ENCODE measurements at regions not wholly inside any gene's neighbourhood (a gene's known extent, or its start where the extent isn't known, plus 50 kb on each side); places are given as distances from the start of the nearest gene placed in this dataset.

DNA sequence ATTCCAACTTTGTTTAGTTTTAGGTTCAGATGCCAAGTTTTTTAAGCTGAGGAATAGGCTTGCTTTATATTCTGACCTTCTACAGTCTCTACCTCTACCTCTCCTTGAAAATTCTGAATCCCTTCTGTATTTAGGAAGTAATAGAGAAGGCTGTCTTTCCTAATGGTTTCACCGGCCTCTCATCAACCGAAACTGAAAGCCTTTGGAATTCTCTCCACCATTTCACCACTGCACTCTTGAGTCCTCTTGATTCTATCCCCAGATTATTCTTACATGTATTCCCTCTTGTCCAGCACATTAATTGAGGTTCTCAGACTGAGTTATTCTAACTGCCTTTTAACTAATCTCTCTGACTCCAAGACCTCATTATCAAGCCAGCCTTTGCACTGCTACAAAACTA, 67.7 kb upstream of the PICALM start:
- ATAC-seq = no peak
- in situ Hi-C loops (cut with MboI; ENCODE audit: low sequenced_read_pairs in 4 of 4) = no loop called here

DNA sequence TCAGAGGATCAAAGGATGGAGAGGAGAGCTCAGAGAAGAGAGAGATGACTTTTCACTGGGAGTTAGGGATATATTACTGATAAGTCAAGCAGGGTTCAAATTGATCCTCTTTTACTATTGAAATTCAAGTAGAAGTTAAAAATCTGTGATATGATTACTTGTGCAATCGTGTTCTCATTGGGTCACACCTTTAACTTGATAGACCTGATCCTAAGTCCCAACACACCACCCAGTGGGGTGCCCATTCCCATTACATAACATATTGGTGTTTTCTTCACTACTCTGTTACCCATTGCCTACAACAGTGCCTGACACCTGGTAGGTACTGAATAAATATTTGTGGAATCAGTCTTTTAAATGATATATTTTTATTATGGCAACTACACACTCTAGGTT, 66.4 kb upstream of the PICALM start:
- no peaks in the 10 kb centered on the region for H3K9me3 ChIP-seq
- no peak overlapping the region for H3K4me3 ChIP-seq
- no peaks in the 10 kb centered on the region for H3K36me3 ChIP-seq
- no peak overlapping the region for H3K27ac ChIP-seq
- H3K4me1 ChIP-seq = no peaks in the 10 kb centered on the region
- in situ Hi-C loops (cut with MboI; ENCODE audit: low sequenced_read_pairs in 4 of 4) (no loop called here), intact Hi-C loops (cut with DNase I; ENCODE audit: low total_unique reads) (no loop called here)
- DNase-seq (no peak), ATAC-seq (no peak)
- H3K27me3 ChIP-seq = no peaks in the 10 kb centered on the region
- TF ChIP-seq, protein P1, sequence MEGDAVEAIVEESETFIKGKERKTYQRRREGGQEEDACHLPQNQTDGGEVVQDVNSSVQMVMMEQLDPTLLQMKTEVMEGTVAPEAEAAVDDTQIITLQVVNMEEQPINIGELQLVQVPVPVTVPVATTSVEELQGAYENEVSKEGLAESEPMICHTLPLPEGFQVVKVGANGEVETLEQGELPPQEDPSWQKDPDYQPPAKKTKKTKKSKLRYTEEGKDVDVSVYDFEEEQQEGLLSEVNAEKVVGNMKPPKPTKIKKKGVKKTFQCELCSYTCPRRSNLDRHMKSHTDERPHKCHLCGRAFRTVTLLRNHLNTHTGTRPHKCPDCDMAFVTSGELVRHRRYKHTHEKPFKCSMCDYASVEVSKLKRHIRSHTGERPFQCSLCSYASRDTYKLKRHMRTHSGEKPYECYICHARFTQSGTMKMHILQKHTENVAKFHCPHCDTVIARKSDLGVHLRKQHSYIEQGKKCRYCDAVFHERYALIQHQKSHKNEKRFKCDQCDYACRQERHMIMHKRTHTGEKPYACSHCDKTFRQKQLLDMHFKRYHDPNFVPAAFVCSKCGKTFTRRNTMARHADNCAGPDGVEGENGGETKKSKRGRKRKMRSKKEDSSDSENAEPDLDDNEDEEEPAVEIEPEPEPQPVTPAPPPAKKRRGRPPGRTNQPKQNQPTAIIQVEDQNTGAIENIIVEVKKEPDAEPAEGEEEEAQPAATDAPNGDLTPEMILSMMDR (IDR thresholded peaks at IDR 0.05 in 4 of 5, conservative IDR thresholded peaks at IDR 0.05 in 1 of 5) = no peak
- TF ChIP-seq POLR2A (IDR thresholded peaks at IDR 0.05) = no peak

More for the DNA sequence above, 67.7 kb upstream of the PICALM start:
- H3K27me3 ChIP-seq = no peaks in the 10 kb centered on the region
- H3K9me3 ChIP-seq = no peaks in the 10 kb centered on the region
- DNase-seq = no peak
- TF ChIP-seq, protein P1 (IDR thresholded peaks at IDR 0.05 in 4 of 5, conservative IDR thresholded peaks at IDR 0.05 in 1 of 5) = no peak
- no peak for TF ChIP-seq POLR2A (IDR thresholded peaks at IDR 0.05)
- H3K36me3 ChIP-seq = no peaks in the 10 kb centered on the region
- intact Hi-C loops (cut with DNase I; ENCODE audit: low total_unique reads) = no loop called here
- no peaks in the 10 kb centered on the region for H3K4me1 ChIP-seq
- peak overlapping the region in 1 of 4 donors; percentile 16 for H3K27ac ChIP-seq
- no peak overlapping the region for H3K4me3 ChIP-seq

DNA sequence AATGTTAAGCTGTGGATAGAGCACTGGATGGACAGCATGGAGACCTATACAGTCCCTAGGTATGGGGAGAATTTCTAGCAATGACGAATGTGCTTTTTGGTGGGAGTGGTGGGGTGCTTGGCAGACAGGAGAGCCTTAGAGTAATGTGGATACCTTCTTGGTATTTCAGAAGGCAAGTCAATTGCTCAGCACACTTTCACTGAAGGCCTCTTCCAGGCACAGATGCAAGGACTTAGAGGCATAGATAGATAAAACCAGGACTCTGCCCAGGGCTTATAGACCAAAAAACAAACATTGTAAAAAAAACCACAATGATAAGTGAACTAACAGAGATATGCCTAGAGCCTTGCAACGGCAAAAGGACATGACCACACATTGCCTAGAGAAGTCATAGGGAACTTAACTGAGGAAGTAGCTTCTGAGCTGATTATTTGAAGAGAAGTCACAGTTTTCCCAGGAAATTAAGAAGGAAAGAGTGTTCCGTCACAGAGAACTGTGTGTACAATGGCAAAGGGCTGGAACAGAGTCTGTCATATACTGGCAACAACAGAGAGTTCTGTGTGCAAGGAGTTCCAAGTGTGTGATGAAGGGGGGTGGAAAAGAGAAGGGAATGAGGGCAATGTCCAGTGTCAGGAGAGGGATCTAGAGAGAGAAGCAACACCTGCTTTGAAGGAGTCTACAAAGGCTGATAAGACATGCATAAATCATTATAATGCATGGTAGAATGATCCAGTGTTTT, 65.9 kb upstream of the PICALM start:
- DNase-seq = no peak
- H3K9me3 ChIP-seq = no peaks in the 10 kb centered on the region
- H3K4me3 ChIP-seq = no peak overlapping the region
- intact Hi-C loops (cut with DNase I; ENCODE audit: low total_unique reads) = no loop called here
- in situ Hi-C loops (cut with MboI; ENCODE audit: low sequenced_read_pairs in 4 of 4) = no loop called here
- no peaks in the 10 kb centered on the region for H3K27me3 ChIP-seq
- no peak for ATAC-seq
- H3K36me3 ChIP-seq = no peaks in the 10 kb centered on the region
- TF ChIP-seq POLR2A (IDR thresholded peaks at IDR 0.05) = no peak
- TF ChIP-seq, protein P1 (IDR thresholded peaks at IDR 0.05 in 4 of 5, conservative IDR thresholded peaks at IDR 0.05 in 1 of 5) = no peak
- H3K27ac ChIP-seq = no peak overlapping the region
- no peaks in the 10 kb centered on the region for H3K4me1 ChIP-seq

DNA sequence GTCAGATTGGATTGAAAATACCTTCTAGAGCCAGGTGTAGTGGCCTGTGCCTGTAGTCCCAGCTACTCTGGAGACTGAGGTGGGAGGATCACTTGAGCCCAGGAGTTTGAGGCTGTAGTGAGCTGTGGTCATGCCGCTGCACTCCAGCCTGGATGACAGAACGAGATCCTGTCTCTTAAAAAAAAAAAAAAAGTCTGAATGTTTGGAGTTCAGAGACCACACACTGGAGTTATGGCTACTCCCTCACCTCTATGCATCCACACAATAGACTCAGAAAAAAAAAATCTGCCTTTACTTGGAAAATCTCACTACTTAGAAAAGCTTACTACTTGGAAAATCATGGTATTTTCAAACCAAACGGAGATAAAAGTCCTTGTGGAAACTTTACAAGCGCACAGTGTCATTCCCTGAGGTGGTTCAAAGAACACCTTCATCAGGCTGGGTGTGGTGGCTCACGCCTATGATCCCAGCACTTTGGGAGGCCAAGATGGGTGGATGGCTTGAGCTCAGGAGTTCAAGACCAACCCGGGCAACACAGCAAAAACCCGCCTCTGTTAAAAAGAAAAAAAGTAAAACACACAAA, 63.9 kb upstream of the PICALM start:
- H3K4me1 ChIP-seq = no peaks in the 10 kb centered on the region
- H3K27me3 ChIP-seq = no peaks in the 10 kb centered on the region
- H3K4me3 ChIP-seq = no peak overlapping the region
- no peaks in the 10 kb centered on the region for H3K9me3 ChIP-seq
- in situ Hi-C loops (cut with MboI; ENCODE audit: low sequenced_read_pairs in 4 of 4) (no loop called here), intact Hi-C loops (cut with DNase I; ENCODE audit: low total_unique reads) (no loop called here)
- TF ChIP-seq, protein P1 (IDR thresholded peaks at IDR 0.05 in 4 of 5, conservative IDR thresholded peaks at IDR 0.05 in 1 of 5) = no peak
- no peak for TF ChIP-seq POLR2A (IDR thresholded peaks at IDR 0.05)
- DNase-seq (no peak), ATAC-seq (no peak)
- no peak overlapping the region for H3K27ac ChIP-seq
- no peaks in the 10 kb centered on the region for H3K36me3 ChIP-seq

All from gastrocnemius medialis (tissue), 4 donors.